ENCODE measurements at regions not wholly inside any gene's neighbourhood (a gene's known extent, or its start where the extent isn't known, plus 50 kb on each side); places are given as distances from the start of the nearest gene placed in this dataset.

- intact Hi-C loops (cut with DNase I) = no loop called here
- Histone ChIP-seq H3K36me3 (replicated peaks in 1 of 2; ENCODE audit: insufficient read depth in 1 of 2, low read depth in 2 of 2) (no peaks in the 10 kb centered on the region), H3K27ac (no peak overlapping the region), H3K27me3 (no peaks in the 10 kb centered on the region), H3K4me3 (no peak overlapping the region), H3K4me1 (peaks cover 26% of the 10 kb centered on the region), H3K9me3 (no peaks in the 10 kb centered on the region)
- no peak for TF ChIP-seq POLR2A (IDR thresholded peaks at IDR 0.05)
- TF ChIP-seq CTCF (IDR thresholded peaks at IDR 0.05) = no peak
- WGBS, 2 donors = 94 to 95% methylated on average over 12 to 15 of the region's 16 CpGs
- no peak for DNase-seq
- no peak for ATAC-seq
Measured at GRCh38 chr16:85537331-85537788, 75.8 kb upstream of the GSE1 start.

GRCh38 chr16:85537795-85538401 lies 75.2 kb upstream of the GSE1 start:
- no peaks in the 10 kb centered on the region for H3K27me3 ChIP-seq
- peaks cover 26% of the 10 kb centered on the region for H3K4me1 ChIP-seq
- H3K36me3 ChIP-seq (replicated peaks in 1 of 2; ENCODE audit: insufficient read depth in 1 of 2, low read depth in 2 of 2) = no peaks in the 10 kb centered on the region
- H3K4me3 ChIP-seq = no peak overlapping the region
- no peak overlapping the region for H3K27ac ChIP-seq
- ATAC-seq (no peak), DNase-seq (no peak)
- 93% methylated on average over 10 to 14 of the region's 17 CpGs for WGBS, 2 donors
- H3K9me3 ChIP-seq = no peaks in the 10 kb centered on the region
- TF ChIP-seq POLR2A (IDR thresholded peaks at IDR 0.05) (no peak), CTCF (IDR thresholded peaks at IDR 0.05) (no peak)
- intact Hi-C loops (cut with DNase I) = no loop called here

GRCh38 chr16:85539084-85539483 lies 74.0 kb upstream of the GSE1 start:
- peaks cover 26% of the 10 kb centered on the region for H3K4me1 ChIP-seq
- intact Hi-C loops (cut with DNase I) = no loop called here

GRCh38 chr16:85539629-85540291 lies 73.4 kb upstream of the GSE1 start:
- Histone ChIP-seq H3K27me3 (no peaks in the 10 kb centered on the region), H3K36me3 (replicated peaks in 1 of 2; ENCODE audit: insufficient read depth in 1 of 2, low read depth in 2 of 2) (no peaks in the 10 kb centered on the region), H3K4me1 (peaks cover 22% of the 10 kb centered on the region), H3K4me3 (no peak overlapping the region), H3K9me3 (no peaks in the 10 kb centered on the region), H3K27ac (no peak overlapping the region)
- TF ChIP-seq POLR2A (IDR thresholded peaks at IDR 0.05) (no peak), CTCF (IDR thresholded peaks at IDR 0.05) (no peak)
- WGBS, 2 donors = 87 to 92% methylated on average over 12 of the region's 12 CpGs
- intact Hi-C loops (cut with DNase I) = no loop called here
- no peak for ATAC-seq
- DNase-seq = no peak

More at GRCh38 chr16:85539084-85539483, 74.0 kb upstream of the GSE1 start:
- DNase-seq = no peak
- WGBS, 2 donors = 92 to 96% methylated on average over 5 to 7 of the region's 7 CpGs
- no peaks in the 10 kb centered on the region for H3K36me3 ChIP-seq (replicated peaks in 1 of 2; ENCODE audit: insufficient read depth in 1 of 2, low read depth in 2 of 2)
- no peak for ATAC-seq
- no peak overlapping the region for H3K27ac ChIP-seq
- no peaks in the 10 kb centered on the region for H3K9me3 ChIP-seq
- H3K27me3 ChIP-seq = no peaks in the 10 kb centered on the region
- no peak overlapping the region for H3K4me3 ChIP-seq
- TF ChIP-seq CTCF (IDR thresholded peaks at IDR 0.05) (no peak), POLR2A (IDR thresholded peaks at IDR 0.05) (no peak)

- ATAC-seq = no peak
- Histone ChIP-seq H3K9me3 (no peaks in the 10 kb centered on the region), H3K4me1 (peaks cover 7% of the 10 kb centered on the region), H3K27ac (no peak overlapping the region), H3K36me3 (replicated peaks in 1 of 2; ENCODE audit: insufficient read depth in 1 of 2, low read depth in 2 of 2) (no peaks in the 10 kb centered on the region), H3K4me3 (no peak overlapping the region), H3K27me3 (no peaks in the 10 kb centered on the region)
- 42 to 74% methylated on average over 3 to 8 of the region's 8 CpGs for WGBS, 2 donors
- TF ChIP-seq CTCF (IDR thresholded peaks at IDR 0.05) = no peak
- TF ChIP-seq POLR2A (IDR thresholded peaks at IDR 0.05) = no peak
- DNase-seq = peak in 1 of 4 donors; percentile 43
- intact Hi-C loops (cut with DNase I) = no loop called here
Measured at GRCh38 chr16:85541181-85541580, 71.9 kb upstream of the GSE1 start.

Measured in body of pancreas (tissue), 4 donors.